ENCODE measurements at regions not wholly inside any gene's neighbourhood (a gene's known extent, or its start where the extent isn't known, plus 50 kb on each side); places are given as distances from the start of the nearest gene placed in this dataset.

GRCh38 chr12:42024495-42024830, 120.2 kb downstream of the GXYLT1 start:
- TF ChIP-seq, protein P1, sequence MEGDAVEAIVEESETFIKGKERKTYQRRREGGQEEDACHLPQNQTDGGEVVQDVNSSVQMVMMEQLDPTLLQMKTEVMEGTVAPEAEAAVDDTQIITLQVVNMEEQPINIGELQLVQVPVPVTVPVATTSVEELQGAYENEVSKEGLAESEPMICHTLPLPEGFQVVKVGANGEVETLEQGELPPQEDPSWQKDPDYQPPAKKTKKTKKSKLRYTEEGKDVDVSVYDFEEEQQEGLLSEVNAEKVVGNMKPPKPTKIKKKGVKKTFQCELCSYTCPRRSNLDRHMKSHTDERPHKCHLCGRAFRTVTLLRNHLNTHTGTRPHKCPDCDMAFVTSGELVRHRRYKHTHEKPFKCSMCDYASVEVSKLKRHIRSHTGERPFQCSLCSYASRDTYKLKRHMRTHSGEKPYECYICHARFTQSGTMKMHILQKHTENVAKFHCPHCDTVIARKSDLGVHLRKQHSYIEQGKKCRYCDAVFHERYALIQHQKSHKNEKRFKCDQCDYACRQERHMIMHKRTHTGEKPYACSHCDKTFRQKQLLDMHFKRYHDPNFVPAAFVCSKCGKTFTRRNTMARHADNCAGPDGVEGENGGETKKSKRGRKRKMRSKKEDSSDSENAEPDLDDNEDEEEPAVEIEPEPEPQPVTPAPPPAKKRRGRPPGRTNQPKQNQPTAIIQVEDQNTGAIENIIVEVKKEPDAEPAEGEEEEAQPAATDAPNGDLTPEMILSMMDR (tag by site-specific recombination; IDR thresholded peaks at IDR 0.05) = no peak
- TF ChIP-seq ZBTB7A (tag by site-specific recombination; IDR thresholded peaks at IDR 0.05; ENCODE audit: low read depth) = no peak
- TF ChIP-seq YY1 (tag by site-specific recombination; IDR thresholded peaks at IDR 0.05) = no peak
- no peak for TF ChIP-seq ZNF280D (tag by site-specific recombination; IDR thresholded peaks at IDR 0.05)
- TF ChIP-seq, protein P2, sequence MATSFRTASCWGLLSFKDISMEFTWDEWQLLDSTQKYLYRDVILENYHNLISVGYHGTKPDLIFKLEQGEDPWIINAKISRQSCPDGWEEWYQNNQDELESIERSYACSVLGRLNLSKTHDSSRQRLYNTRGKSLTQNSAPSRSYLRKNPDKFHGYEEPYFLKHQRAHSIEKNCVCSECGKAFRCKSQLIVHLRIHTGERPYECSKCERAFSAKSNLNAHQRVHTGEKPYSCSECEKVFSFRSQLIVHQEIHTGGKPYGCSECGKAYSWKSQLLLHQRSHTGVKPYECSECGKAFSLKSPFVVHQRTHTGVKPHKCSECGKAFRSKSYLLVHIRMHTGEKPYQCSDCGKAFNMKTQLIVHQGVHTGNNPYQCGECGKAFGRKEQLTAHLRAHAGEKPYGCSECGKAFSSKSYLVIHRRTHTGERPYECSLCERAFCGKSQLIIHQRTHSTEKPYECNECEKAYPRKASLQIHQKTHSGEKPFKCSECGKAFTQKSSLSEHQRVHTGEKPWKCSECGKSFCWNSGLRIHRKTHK (tag by site-specific recombination; IDR thresholded peaks at IDR 0.05) = no peak
- TF ChIP-seq ZNF112 (tag by site-specific recombination; IDR thresholded peaks at IDR 0.05) = no peak
- TF ChIP-seq SP7 (tag by site-specific recombination; IDR thresholded peaks at IDR 0.05) = no peak
- TF ChIP-seq ZNF561 (tag by site-specific recombination; IDR thresholded peaks at IDR 0.05; ENCODE audit: borderline replicate concordance) = no peak
- no peak for TF ChIP-seq ZNF184 (tag by site-specific recombination; IDR thresholded peaks at IDR 0.05)
- TF ChIP-seq MEIS1 (CRISPR knock-in tag; IDR thresholded peaks at IDR 0.05; ENCODE audit: borderline replicate concordance) = no peak
- TF ChIP-seq BCL11A (tag by site-specific recombination; IDR thresholded peaks at IDR 0.05; ENCODE audit: low read depth) = no peak

All from HEK293 (cell line).